Myocyte (in vitro differentiated cells): ENCODE measurements at regions not wholly inside any gene's neighbourhood (a gene's known extent, or its start where the extent isn't known, plus 50 kb on each side); places are given as distances from the start of the nearest gene placed in this dataset.
A peak's percentile ranks its signal among the peaks of the same experiment; 100 is the strongest.
"Not testable (repeated sequence)": the region's sequence is repeated elsewhere in the genome, so short reads cannot be mapped to it uniquely, and the experiment has no call there.

Experiments
- DNase-seq: peaks from one replicate; pipeline ENCODE4 v3.0.0-alpha.2; 2012; ENCODE audit warnings: low read depth

- DNase-seq: no peak
These were observed 171.1 kb downstream of the ZNF621 start for GRCh38 chr3:40695848-40696247.

GRCh38 chr3:40698611-40699010 lies 173.9 kb downstream of the ZNF621 start:
- not testable (repeated sequence) for DNase-seq

GRCh38 chr3:40701016-40701588 lies 176.3 kb downstream of the ZNF621 start:
- DNase-seq: peak; percentile 41

GRCh38 chr3:40704224-40704623 lies 179.5 kb downstream of the ZNF621 start:
- no peak for DNase-seq

DNA sequence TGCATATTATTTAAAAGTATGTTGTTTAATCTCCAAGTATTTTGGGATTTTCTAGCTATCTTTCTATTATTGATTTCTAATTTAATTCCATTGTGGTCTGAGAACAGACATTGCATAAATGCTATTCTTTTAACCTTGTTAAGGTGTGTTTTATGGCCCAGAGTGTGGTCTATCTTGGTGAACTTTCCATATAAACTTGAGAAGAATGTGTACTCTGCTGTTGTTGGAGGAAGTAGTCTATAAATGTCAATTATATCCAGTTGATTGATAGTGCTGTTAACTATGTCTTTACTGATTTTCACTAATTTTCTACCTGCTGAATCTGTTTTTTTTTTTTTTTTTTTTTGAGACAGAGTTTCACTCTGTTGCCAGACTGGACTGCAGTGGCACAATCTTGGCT lies 180.9 kb downstream of the ZNF621 start:
- no peak for DNase-seq

- DNase-seq: peak; percentile 33
These were observed 188.5 kb downstream of the ZNF621 start for GRCh38 chr3:40713306-40713705.

DNA sequence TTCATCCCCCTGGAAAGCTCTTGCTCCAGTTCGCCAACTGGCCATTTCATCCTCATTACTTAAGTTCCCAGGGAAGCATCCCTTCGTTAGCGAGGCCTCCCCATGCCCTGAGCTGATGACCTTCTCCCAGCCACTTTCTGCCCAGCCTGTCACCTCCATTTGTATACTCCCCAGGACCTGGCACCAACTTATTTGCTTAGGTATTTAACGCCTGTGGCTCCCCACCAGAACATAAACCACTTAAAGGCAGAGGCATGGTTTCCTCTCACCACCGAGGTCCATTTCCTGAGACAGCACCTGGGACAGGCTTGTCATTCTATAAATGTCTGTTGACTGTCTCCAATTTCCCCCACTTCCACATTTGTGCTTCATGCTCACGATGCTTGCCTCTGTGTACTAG lies 189.0 kb downstream of the ZNF621 start:
- DNase-seq: no peak

GRCh38 chr3:40714771-40715345 lies 190.1 kb downstream of the ZNF621 start:
- DNase-seq: no peak

- DNase-seq: no peak
These were observed 190.8 kb downstream of the ZNF621 start for GRCh38 chr3:40715551-40715950.

DNA sequence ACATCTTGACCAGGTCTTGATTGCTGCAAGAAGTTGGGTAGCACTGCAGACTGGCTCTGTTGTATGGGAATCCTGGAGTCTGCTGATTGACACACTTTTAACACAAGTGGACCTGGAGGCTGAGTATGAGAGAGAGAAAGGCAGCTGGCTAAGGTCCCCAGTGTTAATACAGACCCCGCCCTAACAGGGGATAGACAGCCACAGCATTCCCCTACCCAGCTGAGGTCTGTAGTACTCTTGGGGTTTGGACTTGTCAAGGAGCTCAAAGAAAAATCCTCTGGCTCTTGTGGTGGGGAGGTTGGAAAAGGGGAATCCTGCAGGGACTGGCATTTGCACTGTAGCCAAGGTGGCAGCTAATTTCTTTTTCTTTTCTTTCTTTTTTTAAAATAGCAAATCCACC lies 192.7 kb downstream of the ZNF621 start:
- peak; percentile 74 for DNase-seq

GRCh38 chr3:40718209-40718608 lies 193.4 kb downstream of the ZNF621 start:
- DNase-seq: no peak

DNA sequence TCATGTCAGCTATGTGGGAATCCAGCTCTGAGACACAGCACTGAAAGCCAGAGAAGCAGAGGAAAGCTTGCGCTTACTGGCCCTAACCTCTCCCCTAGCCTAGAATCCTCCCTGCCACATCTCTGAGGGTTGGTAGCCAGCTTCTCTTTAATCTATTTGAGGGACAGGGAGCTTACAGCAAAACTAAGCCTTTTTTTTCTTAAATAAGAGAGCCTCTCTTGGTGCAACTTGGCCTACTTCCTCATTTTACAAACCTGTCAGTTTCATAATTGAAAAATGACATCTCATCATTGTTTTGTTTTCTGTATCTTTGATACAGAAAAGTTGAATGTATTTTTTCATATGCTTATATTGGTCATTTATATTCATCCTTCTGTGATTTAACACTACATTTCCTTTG lies 193.9 kb downstream of the ZNF621 start:
- no peak for DNase-seq

DNA sequence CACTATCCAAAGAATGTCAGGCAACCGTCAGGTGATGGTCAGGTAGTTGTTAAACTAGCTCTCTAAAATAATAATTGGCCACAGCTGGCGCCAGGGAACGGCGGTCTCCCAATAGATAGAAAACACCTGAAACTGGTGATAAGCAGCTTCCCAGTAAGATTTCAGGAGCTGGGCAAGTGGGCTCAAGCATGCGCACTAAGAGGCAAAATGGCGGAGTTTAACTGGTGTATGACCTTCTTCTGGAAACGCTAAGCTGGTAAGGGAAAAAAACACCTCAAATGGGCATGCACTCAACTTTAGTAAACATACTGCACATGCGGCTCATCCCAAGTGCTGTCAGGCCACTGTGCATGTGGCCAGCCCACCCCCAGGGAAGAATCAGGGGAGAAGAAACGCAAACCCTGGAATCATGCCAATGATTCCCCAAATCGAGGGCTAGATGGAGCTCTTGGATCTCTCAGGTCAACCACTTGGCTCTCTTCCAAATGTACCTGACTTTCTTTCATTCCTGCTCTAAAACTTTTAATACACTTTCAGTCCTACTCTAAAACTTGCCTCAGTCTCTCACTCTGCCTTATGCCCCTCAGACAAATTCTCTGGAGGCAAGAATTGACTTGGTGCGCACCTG lies 195.0 kb downstream of the ZNF621 start:
- no peak for DNase-seq

DNA sequence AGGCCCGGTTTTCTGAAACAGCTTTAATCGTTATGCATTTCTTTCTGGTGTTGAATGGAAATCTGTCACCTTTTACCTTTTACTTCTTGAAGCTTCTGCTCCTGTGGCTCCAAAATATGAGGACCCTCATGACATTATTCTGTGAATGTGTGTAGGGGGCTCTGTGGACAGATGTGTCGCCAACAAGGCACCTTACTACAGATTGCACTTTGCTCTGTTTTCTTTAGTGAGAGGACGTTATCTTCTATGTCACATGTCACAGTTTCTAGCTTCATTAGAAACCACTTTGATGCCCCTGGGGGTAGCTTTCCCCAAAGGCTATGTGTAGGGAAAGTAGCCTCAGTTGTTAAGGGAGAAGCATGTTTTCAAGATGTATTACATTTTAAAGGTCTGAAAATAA lies 195.6 kb downstream of the ZNF621 start:
- DNase-seq: no peak

DNA sequence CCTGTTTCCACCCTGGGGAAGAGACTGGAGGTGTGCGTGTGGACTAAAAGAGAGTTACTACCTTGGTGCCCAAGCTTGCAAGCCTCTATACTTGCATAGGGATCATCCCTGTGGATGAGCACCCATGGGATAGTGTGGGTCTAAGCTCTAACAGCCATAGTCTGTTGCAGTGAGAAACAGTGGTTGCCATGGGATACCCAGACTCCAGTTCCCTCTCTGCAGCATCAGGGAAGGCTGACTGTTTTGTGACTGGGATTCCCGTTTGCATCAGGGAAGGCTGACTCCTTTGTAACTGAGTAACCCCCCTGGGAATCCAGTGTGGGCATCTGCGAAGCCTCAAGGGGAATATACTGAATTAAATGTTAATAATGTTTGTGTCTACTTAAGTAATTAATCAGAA lies 196.1 kb downstream of the ZNF621 start:
- DNase-seq: no peak

DNA sequence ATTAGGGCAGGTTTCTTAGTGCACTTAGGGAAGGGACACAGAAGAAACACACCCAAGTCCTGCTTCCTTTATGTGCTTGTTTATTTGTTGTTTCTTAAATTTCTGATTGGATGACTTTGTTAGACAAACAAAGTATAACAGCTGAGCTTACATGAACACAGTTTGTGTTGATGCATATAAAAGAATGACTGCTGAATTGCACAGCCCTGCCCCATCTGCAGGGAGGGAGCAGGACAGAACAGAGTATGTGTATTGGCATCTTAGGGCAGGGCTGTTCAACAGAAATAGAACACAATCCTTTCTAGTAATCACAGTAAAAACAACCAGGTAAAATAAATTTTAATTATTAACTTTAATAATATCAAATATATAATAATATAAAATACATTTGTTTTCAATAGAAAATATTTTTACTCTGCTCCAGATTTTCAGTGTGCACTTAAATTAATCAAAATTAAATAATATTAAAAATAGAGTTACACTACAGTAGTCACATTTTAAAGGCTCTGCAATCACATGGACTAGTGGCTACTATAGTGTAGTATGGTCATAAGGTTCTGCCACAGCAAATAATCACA lies 198.4 kb downstream of the ZNF621 start:
- DNase-seq: no peak

GRCh38 chr3:40725031-40725430 lies 200.3 kb downstream of the ZNF621 start:
- no peak for DNase-seq

- DNase-seq: peak; percentile 33
These were observed 206.7 kb downstream of the ZNF621 start for GRCh38 chr3:40731445-40731844.

DNA sequence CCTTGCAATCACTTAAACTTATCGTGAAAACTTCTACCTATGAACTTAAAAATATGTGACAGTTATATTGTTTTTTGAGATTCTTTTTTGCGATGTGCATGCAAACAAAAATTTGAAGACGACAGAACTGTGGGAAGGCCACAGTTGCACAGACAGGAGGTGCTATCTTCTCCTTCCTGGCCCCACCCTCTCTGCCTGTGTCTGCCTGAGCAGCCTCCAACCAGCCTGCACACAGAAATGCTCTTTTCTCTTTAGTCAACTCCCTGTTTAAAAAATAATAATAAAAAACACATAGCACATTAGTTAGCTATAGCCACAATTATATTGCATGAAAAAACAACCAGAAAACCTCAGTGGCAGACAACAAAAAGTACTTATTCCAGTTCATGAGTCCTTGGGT lies 212.2 kb downstream of the ZNF621 start:
- no peak for DNase-seq

DNA sequence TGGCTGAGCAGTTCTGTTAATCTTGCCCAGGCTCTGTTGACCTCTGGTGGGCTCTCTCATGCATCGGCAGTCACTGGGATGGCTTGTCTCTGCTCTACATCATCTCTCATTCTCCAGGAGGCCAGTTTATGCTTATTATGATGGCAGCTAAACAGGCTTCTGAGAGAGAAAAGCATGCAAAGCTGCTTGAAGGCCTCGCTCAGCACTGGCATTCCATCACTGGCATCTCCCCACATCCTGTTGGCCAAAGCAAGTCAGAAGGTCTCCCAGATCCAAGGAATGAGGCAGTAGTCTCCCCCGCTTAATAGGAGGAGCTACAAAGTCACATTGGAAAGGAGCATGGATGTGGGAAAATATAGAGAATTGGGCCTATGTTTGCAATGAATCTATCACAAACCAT lies 212.6 kb downstream of the ZNF621 start:
- DNase-seq: no peak

DNA sequence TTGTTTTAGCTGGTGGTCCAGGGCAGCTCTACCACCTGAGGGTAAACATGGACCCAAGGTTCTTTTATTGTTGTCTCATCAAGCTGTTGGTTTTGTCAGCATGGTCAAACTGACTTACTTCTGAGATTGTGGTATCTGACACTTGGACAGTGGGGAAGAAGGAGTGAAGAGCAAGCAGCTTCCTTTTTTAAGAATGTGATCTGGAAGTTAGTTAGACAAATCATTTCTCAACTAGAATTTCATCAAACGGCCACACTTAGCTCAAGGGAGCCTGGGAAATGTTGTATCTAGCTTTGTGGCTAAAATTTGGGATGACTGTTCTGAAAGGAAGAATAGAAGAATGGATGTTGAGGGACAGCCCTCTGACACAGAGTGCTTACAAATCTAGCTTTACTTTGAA lies 215.2 kb downstream of the ZNF621 start:
- DNase-seq: no peak

DNA sequence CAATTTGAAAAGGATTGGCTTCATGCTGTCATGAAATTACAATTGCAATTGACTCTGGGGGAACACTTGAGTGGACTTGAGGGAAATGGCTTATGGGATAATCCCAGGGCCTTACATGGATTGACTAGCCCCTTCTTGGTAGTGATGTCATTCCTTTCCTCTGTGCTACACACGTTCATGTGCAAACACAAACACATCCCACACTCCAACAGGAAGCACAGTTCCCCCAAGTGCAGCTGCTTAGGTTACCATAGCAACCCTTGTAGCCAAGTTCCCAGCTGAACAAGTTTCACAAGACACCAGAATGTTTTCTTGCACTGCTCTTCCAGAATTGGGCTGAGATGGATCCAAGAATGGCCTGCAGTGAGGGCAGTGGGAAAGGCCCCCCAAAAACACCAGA lies 217.0 kb downstream of the ZNF621 start:
- DNase-seq: peak; percentile 83
